Osteoblast (primary cell): ENCODE measurements at regions not wholly inside any gene's neighbourhood (a gene's known extent, or its start where the extent isn't known, plus 50 kb on each side); places are given as distances from the start of the nearest gene placed in this dataset.

Experiments used
- DNase-seq: peaks from one replicate; pipeline ENCODE4 v3.0.0; 2011; ENCODE audit warnings: low spot score, mixed read lengths; ENCODE audit not compliant: insufficient read length; ENCODE audit errors: missing footprints
- H2AFZ ChIP-seq: 2 replicates; pipeline ENCODE4 v1.6.0; 2011; ENCODE audit warnings: mild to moderate bottlenecking, low read length
- H3K27ac ChIP-seq: 2 replicates; pipeline ENCODE4 v1.5.1; 2011; ENCODE audit warnings: mild to moderate bottlenecking, low read depth, low read length, moderate library complexity
- H3K27me3 ChIP-seq: 2 replicates; pipeline ENCODE4 v1.6.0; 2012; ENCODE audit warnings: mild to moderate bottlenecking, control low read depth, inconsistent platforms, low read length, moderate library complexity; ENCODE audit not compliant: insufficient read depth
- H3K36me3 ChIP-seq: 2 replicates; pipeline ENCODE4 v1.5.1; 2011; ENCODE audit warnings: mild to moderate bottlenecking, low read length, control low read depth, moderate library complexity; ENCODE audit not compliant: insufficient read depth
- H3K4me1 ChIP-seq: 2 replicates; pipeline ENCODE4 v1.5.1; 2011; ENCODE audit warnings: mild to moderate bottlenecking, low read length, control low read depth, moderate library complexity; ENCODE audit not compliant: insufficient read depth
- H3K4me2 ChIP-seq: 2 replicates; pipeline ENCODE4 v1.6.0; 2011; ENCODE audit warnings: mild to moderate bottlenecking, low read length; ENCODE audit not compliant: insufficient read depth
- H3K4me3 ChIP-seq: fragments of 200-600 bp; sonication (generic); 3 replicates; pipeline ENCODE4 v1.5.1; 2012; ENCODE audit warnings: mild to moderate bottlenecking, low read length, inconsistent platforms; ENCODE audit not compliant: insufficient read depth
- H3K79me2 ChIP-seq: 2 replicates; pipeline ENCODE4 v1.6.0; 2012; ENCODE audit warnings: mild to moderate bottlenecking, low read length, control low read depth, inconsistent platforms; ENCODE audit not compliant: insufficient read depth
- H3K9me3 ChIP-seq: 2 replicates; pipeline ENCODE4 v1.5.1; 2011; ENCODE audit warnings: low read depth, low read length, control low read depth
- H4K20me1 ChIP-seq: 2 replicates; pipeline ENCODE4 v1.6.0; 2012; ENCODE audit warnings: mild to moderate bottlenecking, low read length, control low read depth; ENCODE audit not compliant: insufficient read depth
- TF ChIP-seq, protein P1 (sequence below): IDR thresholded peaks from 2 replicates; pipeline ENCODE4 v1.5.1; 2011; ENCODE audit warnings: mild to moderate bottlenecking, low read depth, low read length, moderate library complexity; ENCODE audit errors: extremely low read depth

DNA sequence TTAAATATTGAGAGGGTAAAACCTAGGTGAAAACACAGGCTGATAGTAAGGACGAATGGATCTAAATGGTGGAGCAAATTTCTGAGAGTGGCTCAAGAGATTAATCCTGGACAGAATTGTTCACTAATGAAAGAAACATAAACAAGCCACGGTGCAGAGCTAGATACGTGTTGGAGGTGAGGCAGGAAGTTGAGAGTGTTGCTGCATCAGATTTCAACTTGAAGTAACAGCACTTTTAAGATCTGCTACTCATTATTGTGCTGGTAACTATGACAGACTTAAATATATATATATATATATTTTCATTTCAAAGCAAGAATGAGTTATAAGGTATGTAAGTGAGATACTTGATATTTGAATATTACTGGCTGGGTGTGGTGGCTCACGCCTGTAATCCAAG is 64.9 kb downstream of the PTGS2 start:
- Histone ChIP-seq H3K4me2 (no peak overlapping the region), H3K27ac (no peak overlapping the region), H4K20me1 (no peaks in the 10 kb centered on the region), H3K79me2 (no peaks in the 10 kb centered on the region), H3K27me3 (no peaks in the 10 kb centered on the region), H3K9me3 (no peaks in the 10 kb centered on the region), H3K4me3 (no peak overlapping the region), H3K4me1 (peaks cover 12% of the 10 kb centered on the region), H2AFZ (no peak overlapping the region), H3K36me3 (no peaks in the 10 kb centered on the region)
- TF ChIP-seq, protein P1, sequence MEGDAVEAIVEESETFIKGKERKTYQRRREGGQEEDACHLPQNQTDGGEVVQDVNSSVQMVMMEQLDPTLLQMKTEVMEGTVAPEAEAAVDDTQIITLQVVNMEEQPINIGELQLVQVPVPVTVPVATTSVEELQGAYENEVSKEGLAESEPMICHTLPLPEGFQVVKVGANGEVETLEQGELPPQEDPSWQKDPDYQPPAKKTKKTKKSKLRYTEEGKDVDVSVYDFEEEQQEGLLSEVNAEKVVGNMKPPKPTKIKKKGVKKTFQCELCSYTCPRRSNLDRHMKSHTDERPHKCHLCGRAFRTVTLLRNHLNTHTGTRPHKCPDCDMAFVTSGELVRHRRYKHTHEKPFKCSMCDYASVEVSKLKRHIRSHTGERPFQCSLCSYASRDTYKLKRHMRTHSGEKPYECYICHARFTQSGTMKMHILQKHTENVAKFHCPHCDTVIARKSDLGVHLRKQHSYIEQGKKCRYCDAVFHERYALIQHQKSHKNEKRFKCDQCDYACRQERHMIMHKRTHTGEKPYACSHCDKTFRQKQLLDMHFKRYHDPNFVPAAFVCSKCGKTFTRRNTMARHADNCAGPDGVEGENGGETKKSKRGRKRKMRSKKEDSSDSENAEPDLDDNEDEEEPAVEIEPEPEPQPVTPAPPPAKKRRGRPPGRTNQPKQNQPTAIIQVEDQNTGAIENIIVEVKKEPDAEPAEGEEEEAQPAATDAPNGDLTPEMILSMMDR, result no peak
- no peak for DNase-seq

DNA sequence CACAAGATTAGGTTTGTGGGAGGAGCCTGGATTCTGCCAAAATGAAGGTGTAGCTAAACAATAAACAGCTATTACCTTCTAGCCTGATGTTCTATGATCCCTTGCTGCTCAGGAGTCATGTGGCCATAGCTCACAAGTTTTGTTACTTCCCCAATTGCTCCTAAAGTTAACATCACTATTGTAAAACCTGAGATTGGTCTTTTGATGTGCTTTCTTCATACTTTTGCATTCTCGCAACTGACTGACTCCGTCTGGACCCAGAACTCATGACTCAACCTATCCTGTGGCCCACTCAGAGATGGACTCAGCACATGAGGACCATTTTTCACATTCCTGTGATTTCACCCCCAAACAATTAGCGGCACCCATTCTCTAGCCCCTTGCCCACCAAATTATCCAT is 69.1 kb downstream of the PTGS2 start:
- DNase-seq, result no peak
- no peak overlapping the region for H3K4me3 ChIP-seq
- no peak overlapping the region for H3K27ac ChIP-seq
- no peaks in the 10 kb centered on the region for H3K36me3 ChIP-seq
- no peaks in the 10 kb centered on the region for H3K9me3 ChIP-seq
- no peak overlapping the region for H3K4me2 ChIP-seq
- H2AFZ ChIP-seq, result no peak overlapping the region
- no peaks in the 10 kb centered on the region for H3K79me2 ChIP-seq
- H3K27me3 ChIP-seq, result no peaks in the 10 kb centered on the region
- H3K4me1 ChIP-seq, result no peaks in the 10 kb centered on the region
- H4K20me1 ChIP-seq, result no peaks in the 10 kb centered on the region
- TF ChIP-seq, protein P1, result no peak

GRCh38 chr1:186609183-186609582 is 71.0 kb downstream of the PTGS2 start:
- TF ChIP-seq, protein P1, result no peak
- H3K36me3 ChIP-seq, result no peaks in the 10 kb centered on the region
- no peaks in the 10 kb centered on the region for H3K4me1 ChIP-seq
- H3K27ac ChIP-seq, result no peak overlapping the region
- no peaks in the 10 kb centered on the region for H3K79me2 ChIP-seq
- no peak overlapping the region for H3K4me2 ChIP-seq
- H3K27me3 ChIP-seq, result no peaks in the 10 kb centered on the region
- no peaks in the 10 kb centered on the region for H4K20me1 ChIP-seq
- no peaks in the 10 kb centered on the region for H3K9me3 ChIP-seq
- no peak overlapping the region for H2AFZ ChIP-seq
- no peak for DNase-seq
- no peak overlapping the region for H3K4me3 ChIP-seq

DNA sequence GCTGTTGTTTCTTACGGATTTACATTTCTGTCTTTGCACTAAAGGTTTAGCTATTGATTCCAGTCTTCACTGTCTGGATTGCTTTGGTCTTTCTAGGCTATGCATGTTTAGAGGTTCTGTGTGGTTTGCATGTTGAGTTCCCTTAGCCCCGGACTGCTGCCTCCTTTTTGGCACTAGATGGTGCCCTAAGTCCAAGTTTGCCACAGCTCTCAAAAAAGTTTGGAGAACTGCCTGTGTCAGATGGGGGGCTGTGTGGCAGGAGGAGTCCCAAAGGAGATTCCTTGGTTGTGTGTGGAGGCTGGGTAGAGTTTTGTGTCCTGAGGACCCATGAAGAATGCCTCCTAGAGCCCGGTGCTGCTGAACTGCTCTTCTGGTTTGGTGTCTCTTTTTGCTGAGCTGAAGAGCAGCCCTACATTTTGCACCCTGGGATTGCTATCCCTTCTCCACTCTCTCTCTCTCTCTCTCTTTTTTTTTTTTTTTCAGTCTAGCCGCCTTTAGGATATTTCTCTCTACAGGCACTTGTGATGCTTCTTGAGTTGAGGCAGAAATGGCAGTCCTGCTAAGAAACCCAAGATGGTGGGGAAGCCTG is 74.4 kb downstream of the PTGS2 start:
- no peak overlapping the region for H3K4me3 ChIP-seq
- no peaks in the 10 kb centered on the region for H3K79me2 ChIP-seq
- H3K27me3 ChIP-seq, result no peaks in the 10 kb centered on the region
- no peak for DNase-seq
- no peaks in the 10 kb centered on the region for H3K4me1 ChIP-seq
- TF ChIP-seq, protein P1, result peak; percentile 87
- peak overlapping the region; percentile 78 for H2AFZ ChIP-seq
- H3K4me2 ChIP-seq, result peak overlapping the region; percentile 47
- no peaks in the 10 kb centered on the region for H4K20me1 ChIP-seq
- H3K9me3 ChIP-seq, result no peaks in the 10 kb centered on the region
- H3K27ac ChIP-seq, result no peak overlapping the region
- H3K36me3 ChIP-seq, result no peaks in the 10 kb centered on the region
